NCI-H2107 (cell line): ENCODE measurements at regions not wholly inside any gene's neighbourhood (a gene's known extent, or its start where the extent isn't known, plus 50 kb on each side); places are given as distances from the start of the nearest gene placed in this dataset.

Experiments
- DNase-seq: peaks from one replicate; lab custom pipeline; 2025; lab: John Stamatoyannopoulos, UW

DNA sequence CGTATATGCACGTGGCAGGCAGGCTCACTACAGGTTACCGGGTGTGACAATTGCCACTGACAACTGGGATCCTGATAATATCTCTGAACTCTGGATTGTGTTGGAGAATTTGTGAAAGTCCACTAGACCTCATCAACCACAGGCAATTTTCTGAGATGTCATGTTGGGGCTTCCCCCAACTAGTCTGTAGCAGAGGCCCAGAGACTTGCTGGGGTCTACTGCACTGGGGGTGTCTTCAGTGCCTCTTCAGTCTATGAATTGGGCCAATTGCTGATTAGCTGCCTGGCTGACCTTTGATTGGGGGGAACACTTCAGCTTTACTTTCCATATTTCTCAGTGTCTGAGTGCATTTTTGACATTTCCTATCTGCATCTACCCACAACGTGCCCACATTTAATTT, 201.5 kb downstream of the MTX2 start:
- no peak for DNase-seq

- DNase-seq: no peak
Observed at GRCh38 chr2:176471949-176472348, 202.7 kb downstream of the MTX2 start.

GRCh38 chr2:176473177-176473576, 203.9 kb downstream of the MTX2 start:
- DNase-seq: peak; percentile 51

DNA sequence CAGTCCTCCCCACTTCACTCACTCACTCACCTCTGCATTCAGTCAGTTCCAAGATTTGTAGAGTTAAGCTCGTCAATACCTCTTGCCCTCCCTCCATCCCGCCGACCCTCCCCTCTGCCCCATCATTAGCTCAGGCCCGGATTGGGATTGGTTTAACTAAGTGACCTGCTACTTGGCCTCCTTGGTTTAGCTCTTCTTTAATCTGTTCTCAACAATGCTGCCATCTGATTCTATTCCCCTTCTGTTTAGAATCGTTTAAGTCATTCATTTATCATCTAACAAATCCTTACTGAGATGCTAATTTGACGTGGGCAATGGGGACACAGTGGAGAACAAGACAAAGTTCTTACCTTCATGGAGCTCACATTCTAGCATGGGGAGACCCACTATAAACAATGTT, 204.6 kb downstream of the MTX2 start:
- DNase-seq: no peak

DNA sequence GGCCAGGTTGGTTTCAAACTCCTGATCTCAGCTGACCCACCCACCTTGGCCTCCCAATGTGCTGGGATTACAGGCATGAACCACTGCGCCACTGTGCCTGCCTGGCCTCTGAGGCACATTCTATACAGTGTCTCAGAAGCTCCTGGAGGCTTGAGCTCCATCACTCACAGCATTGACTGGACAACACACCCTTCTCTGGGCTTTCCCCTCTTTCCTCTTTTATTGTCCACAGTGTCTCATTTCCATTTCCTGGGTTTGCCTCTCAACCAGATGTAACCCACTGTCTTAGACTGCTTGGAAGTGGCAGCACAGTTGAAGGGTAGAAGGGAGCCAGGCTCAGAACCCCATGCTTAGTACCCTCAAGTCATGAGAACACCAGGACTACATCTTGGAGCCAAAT, 208.1 kb downstream of the MTX2 start:
- no peak for DNase-seq

- DNase-seq: no peak
Observed at GRCh38 chr2:176479961-176480360, 210.7 kb downstream of the MTX2 start.

DNA sequence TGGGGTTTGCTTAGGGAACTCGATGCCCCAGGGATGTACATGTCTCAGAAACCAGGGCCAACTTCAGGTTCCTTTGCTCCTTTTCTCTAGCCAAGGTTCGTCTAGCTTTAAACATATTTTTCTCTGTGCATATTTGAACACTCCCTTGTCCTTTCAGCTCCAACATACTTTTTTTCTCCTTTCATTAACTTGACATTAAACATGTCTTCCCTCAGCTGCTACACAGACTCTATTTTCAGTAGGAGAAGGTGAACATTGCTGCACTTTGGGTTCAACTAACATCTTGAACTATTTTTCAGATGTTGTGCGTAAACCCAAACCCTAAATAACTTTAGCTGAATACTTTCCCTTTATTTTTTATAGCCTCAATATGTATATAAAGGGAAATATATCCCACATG, 212.9 kb downstream of the MTX2 start:
- no peak for DNase-seq

GRCh38 chr2:176483476-176483875, 214.2 kb downstream of the MTX2 start:
- DNase-seq: no peak

- no peak for DNase-seq
Observed at GRCh38 chr2:176483901-176484568, 214.8 kb downstream of the MTX2 start.

- no peak for DNase-seq
Observed at GRCh38 chr2:176484838-176485237, 215.6 kb downstream of the MTX2 start.

GRCh38 chr2:176488431-176488830, 219.2 kb downstream of the MTX2 start:
- no peak for DNase-seq

- DNase-seq: no peak
Observed at GRCh38 chr2:176490061-176490861, 221.0 kb downstream of the MTX2 start.

DNA sequence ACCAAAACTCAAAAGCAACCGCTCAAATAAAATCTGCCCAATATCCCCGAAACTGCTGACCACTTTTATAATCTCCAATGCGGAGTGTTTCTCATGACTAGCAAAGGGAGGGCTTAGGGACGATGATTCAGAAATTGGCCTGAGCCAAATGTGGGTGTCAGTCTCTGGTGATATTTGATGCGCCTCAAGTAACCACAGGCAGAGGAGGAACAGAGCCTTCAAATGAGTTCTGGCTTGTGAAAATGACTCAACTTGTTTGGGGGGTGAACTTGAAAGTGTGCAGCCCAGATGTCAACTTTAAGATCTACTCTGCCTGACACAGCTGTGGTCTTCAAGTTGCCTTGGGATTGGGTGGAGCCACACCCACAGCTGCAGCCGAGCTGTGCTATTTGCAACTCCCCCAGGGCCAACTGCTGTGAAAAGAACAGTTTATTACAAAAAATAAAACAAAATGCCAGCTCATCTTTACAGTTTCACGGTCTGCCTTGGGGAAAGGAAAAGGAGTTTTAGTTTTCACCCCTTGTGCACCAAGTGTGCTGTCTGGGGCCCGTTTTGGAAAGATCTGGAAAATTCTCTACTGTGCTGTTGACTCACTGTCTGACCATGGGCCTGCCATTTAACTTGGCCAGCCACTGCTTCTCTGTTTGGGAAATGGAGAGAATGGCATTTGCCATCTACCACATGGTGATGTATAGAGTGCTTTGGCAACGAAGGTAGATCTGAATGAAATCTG, 222.1 kb downstream of the MTX2 start:
- DNase-seq: no peak

- no peak for DNase-seq
Observed at GRCh38 chr2:176492583-176492982, 223.3 kb downstream of the MTX2 start.

GRCh38 chr2:176493226-176493825, 224.1 kb downstream of the MTX2 start:
- no peak for DNase-seq

DNA sequence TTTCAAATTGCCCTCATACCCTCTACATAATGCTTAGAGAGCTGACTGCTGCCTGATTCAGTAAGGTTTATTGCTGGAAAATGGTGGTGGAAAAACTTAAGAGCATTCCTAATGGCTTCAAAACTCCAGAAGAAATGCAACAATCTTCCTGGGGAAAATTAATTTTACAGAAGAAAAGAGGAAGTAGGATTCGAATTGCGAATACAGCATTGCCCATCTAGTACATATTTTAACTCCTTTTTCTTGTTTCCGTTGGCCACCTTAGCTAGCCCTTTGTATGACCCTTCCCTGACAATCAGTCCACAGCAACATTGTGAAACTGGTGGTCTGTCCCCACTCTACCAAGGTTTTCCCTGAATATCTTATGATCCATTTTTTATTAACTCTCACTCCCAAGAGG, 224.7 kb downstream of the MTX2 start:
- no peak for DNase-seq

GRCh38 chr2:176494949-176495353, 225.7 kb downstream of the MTX2 start:
- no peak for DNase-seq

- DNase-seq: no peak
Observed at GRCh38 chr2:176495826-176496225, 226.6 kb downstream of the MTX2 start.

DNA sequence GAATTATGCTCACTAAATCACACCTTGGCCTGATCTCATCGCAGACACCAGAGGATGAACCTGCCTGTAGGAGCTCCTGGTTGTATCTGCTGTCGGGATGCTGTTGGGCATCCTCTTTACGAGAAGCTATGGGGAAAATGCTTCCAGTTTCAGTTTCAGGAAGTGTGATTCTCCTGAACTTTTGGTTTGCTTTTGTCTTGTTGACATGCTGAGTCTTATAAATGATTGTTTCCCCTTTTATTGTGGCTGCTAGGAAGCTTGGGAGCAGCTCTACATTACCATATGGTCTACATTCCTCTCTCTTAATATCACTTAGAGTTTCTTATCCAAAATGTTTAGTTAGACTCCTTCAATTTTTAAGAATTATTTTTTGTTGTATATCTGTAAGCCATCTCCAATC, 227.5 kb downstream of the MTX2 start:
- no peak for DNase-seq

DNA sequence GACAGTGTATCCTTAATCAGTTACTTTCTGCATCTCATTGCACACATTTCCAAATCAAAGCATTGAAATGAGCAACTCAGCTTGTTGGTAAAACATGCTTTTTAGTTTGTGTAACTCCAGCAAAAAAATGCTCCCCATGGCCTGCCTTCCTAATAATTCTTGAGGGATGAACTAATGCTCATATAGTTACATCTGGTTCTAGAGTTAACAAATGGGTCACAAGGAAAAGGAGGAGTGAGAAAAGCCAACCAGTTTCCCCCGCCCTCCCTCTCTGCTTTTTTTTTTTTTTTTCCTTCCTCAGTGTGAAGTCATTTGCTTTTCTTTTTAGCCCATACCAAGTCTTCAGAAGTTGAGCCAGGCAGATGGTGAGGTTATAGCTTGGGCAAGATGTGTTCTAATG, 231.7 kb downstream of the MTX2 start:
- DNase-seq: no peak

DNA sequence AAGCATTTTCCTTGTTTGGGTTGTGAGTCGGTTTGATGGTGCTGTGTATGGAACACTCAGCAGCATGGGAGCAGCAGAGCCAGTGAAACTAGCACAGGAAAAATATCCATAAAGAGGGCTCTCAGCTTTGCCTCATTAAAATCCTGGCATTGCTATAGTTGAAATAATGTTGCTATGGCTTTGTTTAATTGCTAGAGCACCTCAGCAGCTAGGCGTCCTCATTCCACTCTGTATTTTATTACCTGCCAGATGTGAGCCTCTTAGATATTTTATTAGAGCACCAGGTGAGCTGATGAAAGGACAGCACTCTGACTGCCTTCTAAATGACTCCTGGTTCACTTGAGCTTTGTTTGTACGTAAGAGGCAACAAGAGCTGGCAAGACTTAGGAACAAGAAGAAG, 232.4 kb downstream of the MTX2 start:
- DNase-seq: peak; percentile 52

- DNase-seq: no peak
Observed at GRCh38 chr2:176502619-176503018, 233.4 kb downstream of the MTX2 start.

DNA sequence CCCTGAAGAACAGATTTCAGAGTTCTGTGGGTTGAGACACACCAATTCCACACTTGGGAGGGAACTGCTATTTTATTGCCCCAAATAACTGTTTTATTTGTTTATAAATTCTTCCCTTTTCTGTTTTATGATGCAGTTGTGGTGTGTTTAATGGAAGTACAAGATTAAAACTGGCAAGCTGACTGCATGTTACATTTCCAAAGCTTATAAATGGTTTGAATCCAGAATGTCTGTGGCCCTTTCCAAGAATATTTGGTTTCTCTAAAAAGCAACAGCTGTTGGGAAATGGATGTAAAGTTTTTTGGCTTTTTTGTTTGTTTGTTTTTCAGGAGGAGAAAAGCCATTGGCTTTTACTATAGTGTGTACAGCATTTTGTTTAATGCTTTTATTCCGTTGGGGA, 234.5 kb downstream of the MTX2 start:
- no peak for DNase-seq
